ENCODE measurements at regions not wholly inside any gene's neighbourhood (a gene's known extent, or its start where the extent isn't known, plus 50 kb on each side); places are given as distances from the start of the nearest gene placed in this dataset.

GRCh38 chr2:123894167-123894566, 130.9 kb upstream of the CNTNAP5 start:
- Histone ChIP-seq H3K4me3 (ENCODE audit: low read depth in 1 of 2, low read length in 2 of 2) (no peak overlapping the region), H3K9me3 (ENCODE audit: insufficient read depth, low read length, severe bottlenecking) (no peaks in the 10 kb centered on the region), H3K79me2 (ENCODE audit: insufficient read depth, low read length) (no peaks in the 10 kb centered on the region), H3K27me3 (ENCODE audit: insufficient read depth, low read length, poor library complexity) (no peaks in the 10 kb centered on the region), H3K4me1 (ENCODE audit: insufficient read depth, low read length) (no peaks in the 10 kb centered on the region), H2AFZ (ENCODE audit: low read depth, low read length) (no peak overlapping the region), H3K4me2 (ENCODE audit: insufficient read depth, low read length) (no peak overlapping the region), H3K27ac (ENCODE audit: low read length) (no peak overlapping the region), H3K9ac (ENCODE audit: low read depth, low read length) (no peak overlapping the region), H3K36me3 (ENCODE audit: insufficient read depth, low read length) (no peaks in the 10 kb centered on the region), H4K20me1 (ENCODE audit: insufficient read depth, low read length) (no peaks in the 10 kb centered on the region)
- DNase-seq (no peak), ATAC-seq (ENCODE audit: insufficient read depth, low read depth) (no peak)
- TF ChIP-seq CTCF (IDR thresholded peaks at IDR 0.05; ENCODE audit: borderline replicate concordance, extremely low read depth, low read length, poor library complexity, severe bottlenecking) (no peak), EZH2 (IDR thresholded peaks at IDR 0.05; ENCODE audit: borderline replicate concordance, low read depth, low read length, severe bottlenecking) (no peak)

- no peak overlapping the region for H2AFZ ChIP-seq (ENCODE audit: low read depth, low read length)
- no peaks in the 10 kb centered on the region for H3K27me3 ChIP-seq (ENCODE audit: insufficient read depth, low read length, poor library complexity)
- H4K20me1 ChIP-seq (ENCODE audit: insufficient read depth, low read length), result no peaks in the 10 kb centered on the region
- ATAC-seq (ENCODE audit: insufficient read depth, low read depth), result no peak
- no peak overlapping the region for H3K4me3 ChIP-seq (ENCODE audit: low read depth in 1 of 2, low read length in 2 of 2)
- H3K4me2 ChIP-seq (ENCODE audit: insufficient read depth, low read length), result no peak overlapping the region
- no peak for DNase-seq
- H3K9me3 ChIP-seq (ENCODE audit: insufficient read depth, low read length, severe bottlenecking), result no peaks in the 10 kb centered on the region
- H3K79me2 ChIP-seq (ENCODE audit: insufficient read depth, low read length), result no peaks in the 10 kb centered on the region
- H3K4me1 ChIP-seq (ENCODE audit: insufficient read depth, low read length), result no peaks in the 10 kb centered on the region
- H3K27ac ChIP-seq (ENCODE audit: low read length), result no peak overlapping the region
- no peaks in the 10 kb centered on the region for H3K36me3 ChIP-seq (ENCODE audit: insufficient read depth, low read length)
- no peak for TF ChIP-seq EZH2 (IDR thresholded peaks at IDR 0.05; ENCODE audit: borderline replicate concordance, low read depth, low read length, severe bottlenecking)
- no peak overlapping the region for H3K9ac ChIP-seq (ENCODE audit: low read depth, low read length)
Measured at GRCh38 chr2:123895651-123896050, 129.4 kb upstream of the CNTNAP5 start.

GRCh38 chr2:123901256-123901655, 123.8 kb upstream of the CNTNAP5 start:
- ATAC-seq (ENCODE audit: insufficient read depth, low read depth) (no peak), DNase-seq (no peak)
- TF ChIP-seq EZH2 (IDR thresholded peaks at IDR 0.05; ENCODE audit: borderline replicate concordance, low read depth, low read length, severe bottlenecking) (no peak), CTCF (IDR thresholded peaks at IDR 0.05; ENCODE audit: borderline replicate concordance, extremely low read depth, low read length, poor library complexity, severe bottlenecking) (no peak)

GRCh38 chr2:123906361-123906760, 118.7 kb upstream of the CNTNAP5 start:
- ATAC-seq (ENCODE audit: insufficient read depth, low read depth), result no peak
- H2AFZ ChIP-seq (ENCODE audit: low read depth, low read length), result no peak overlapping the region
- no peaks in the 10 kb centered on the region for H3K27me3 ChIP-seq (ENCODE audit: insufficient read depth, low read length, poor library complexity)
- no peak for DNase-seq
- no peaks in the 10 kb centered on the region for H3K79me2 ChIP-seq (ENCODE audit: insufficient read depth, low read length)
- no peaks in the 10 kb centered on the region for H3K36me3 ChIP-seq (ENCODE audit: insufficient read depth, low read length)
- H4K20me1 ChIP-seq (ENCODE audit: insufficient read depth, low read length), result no peaks in the 10 kb centered on the region
- TF ChIP-seq EZH2 (IDR thresholded peaks at IDR 0.05; ENCODE audit: borderline replicate concordance, low read depth, low read length, severe bottlenecking), result no peak
- TF ChIP-seq CTCF (IDR thresholded peaks at IDR 0.05; ENCODE audit: borderline replicate concordance, extremely low read depth, low read length, poor library complexity, severe bottlenecking), result no peak
- H3K9me3 ChIP-seq (ENCODE audit: insufficient read depth, low read length, severe bottlenecking), result no peaks in the 10 kb centered on the region
- H3K4me1 ChIP-seq (ENCODE audit: insufficient read depth, low read length), result no peaks in the 10 kb centered on the region
- no peak overlapping the region for H3K27ac ChIP-seq (ENCODE audit: low read length)
- no peak overlapping the region for H3K4me3 ChIP-seq (ENCODE audit: low read depth in 1 of 2, low read length in 2 of 2)
- H3K4me2 ChIP-seq (ENCODE audit: insufficient read depth, low read length), result no peak overlapping the region
- H3K9ac ChIP-seq (ENCODE audit: low read depth, low read length), result no peak overlapping the region

More at GRCh38 chr2:123901256-123901655, 123.8 kb upstream of the CNTNAP5 start:
- Histone ChIP-seq H2AFZ (ENCODE audit: low read depth, low read length) (no peak overlapping the region), H3K4me1 (ENCODE audit: insufficient read depth, low read length) (no peaks in the 10 kb centered on the region), H3K36me3 (ENCODE audit: insufficient read depth, low read length) (no peaks in the 10 kb centered on the region), H3K9me3 (ENCODE audit: insufficient read depth, low read length, severe bottlenecking) (no peaks in the 10 kb centered on the region), H3K79me2 (ENCODE audit: insufficient read depth, low read length) (no peaks in the 10 kb centered on the region), H3K27me3 (ENCODE audit: insufficient read depth, low read length, poor library complexity) (no peaks in the 10 kb centered on the region), H3K27ac (ENCODE audit: low read length) (no peak overlapping the region), H3K9ac (ENCODE audit: low read depth, low read length) (no peak overlapping the region), H3K4me2 (ENCODE audit: insufficient read depth, low read length) (no peak overlapping the region), H3K4me3 (ENCODE audit: low read depth in 1 of 2, low read length in 2 of 2) (no peak overlapping the region), H4K20me1 (ENCODE audit: insufficient read depth, low read length) (no peaks in the 10 kb centered on the region)

Measured in DND-41 (cell line).